NOMO-1 treated with dmso at 0.1 percent for 144 hours (cell line): ENCODE measurements at regions not wholly inside any gene's neighbourhood (a gene's known extent, or its start where the extent isn't known, plus 50 kb on each side); places are given as distances from the start of the nearest gene placed in this dataset.

Experiments
- DNase-seq: peaks from one replicate; lab custom pipeline; 2025; ENCODE audit not compliant: unreplicated experiment; lab: John Stamatoyannopoulos, UW

GRCh38 chr1:58312461-58312860, 234.1 kb downstream of the OMA1 start:
- DNase-seq: no peak

GRCh38 chr1:58310881-58311280, 235.6 kb downstream of the OMA1 start:
- DNase-seq: peak; percentile 38

- DNase-seq: no peak
These were observed 236.1 kb downstream of the OMA1 start for GRCh38 chr1:58310469-58310868.

GRCh38 chr1:58308206-58308605, 238.3 kb downstream of the OMA1 start:
- no peak for DNase-seq

GRCh38 chr1:58307431-58307830, 239.1 kb downstream of the OMA1 start:
- DNase-seq: no peak

- DNase-seq: no peak
These were observed 240.9 kb downstream of the OMA1 start for GRCh38 chr1:58305622-58306021.

- no peak for DNase-seq
These were observed 242.1 kb downstream of the OMA1 start for GRCh38 chr1:58304346-58304975.

GRCh38 chr1:58303841-58304240, 242.7 kb downstream of the OMA1 start:
- no peak for DNase-seq

GRCh38 chr1:58293388-58293787, 253.1 kb downstream of the OMA1 start:
- DNase-seq: no peak

- no peak for DNase-seq
These were observed 255.7 kb downstream of the OMA1 start for GRCh38 chr1:58290685-58291372.

GRCh38 chr1:58288624-58289142, 257.8 kb downstream of the OMA1 start:
- DNase-seq: no peak

GRCh38 chr1:58287894-58288623, 258.5 kb downstream of the OMA1 start:
- no peak for DNase-seq

- DNase-seq: no peak
These were observed 262.4 kb downstream of the OMA1 start for GRCh38 chr1:58284225-58284510.

GRCh38 chr1:58283388-58284224, 262.9 kb downstream of the OMA1 start:
- DNase-seq: no peak

GRCh38 chr1:58282623-58283387, 263.7 kb downstream of the OMA1 start:
- DNase-seq: no peak

- DNase-seq: no peak
These were observed 280.3 kb downstream of the OMA1 start for GRCh38 chr1:58266242-58266641.

- DNase-seq: no peak
These were observed 282.1 kb downstream of the OMA1 start for GRCh38 chr1:58264462-58264861.

GRCh38 chr1:58262702-58263101, 283.8 kb downstream of the OMA1 start:
- no peak for DNase-seq

- no peak for DNase-seq
These were observed 288.4 kb downstream of the OMA1 start for GRCh38 chr1:58258082-58258481.

GRCh38 chr1:58257003-58257402, 289.5 kb downstream of the OMA1 start:
- DNase-seq: no peak

- DNase-seq: no peak
These were observed 290.0 kb downstream of the OMA1 start for GRCh38 chr1:58256546-58256945.
